H1 (cell line): ENCODE measurements at regions not wholly inside any gene's neighbourhood (a gene's known extent, or its start where the extent isn't known, plus 50 kb on each side); places are given as distances from the start of the nearest gene placed in this dataset.

Source experiments
- CTCF ChIA-PET: fragments of 300-600 bp; sonication (Branson Sonifier 250); formaldehyde crosslinking; loops from one replicate; lab custom pipeline; 2021; ENCODE audit not compliant: partially characterized antibody; lab: Charles Lee
- POLR2A ChIA-PET: fragments of 300-600 bp; sonication (Branson Sonifier 250); formaldehyde crosslinking; loops from one replicate; lab custom pipeline; 2021; ENCODE audit warnings: inconsistent platforms; ENCODE audit not compliant: partially characterized antibody; lab: Charles Lee
- DNase-seq, 2 experiments: peaks; one replicate each; pipeline versions ENCODE4 v3.0.0 to v3.0.0-alpha.2; 2010 to 2022; ENCODE audit warnings: low spot score in 2 of 2, low read depth in 1 of 2, mixed read lengths in 1 of 2
- FAIRE-seq: peaks from 2 replicates; lab custom pipeline; 2011; peaks lifted over from hg19 to GRCh38; lab: Jason Lieb, UNC
- H2AFZ ChIP-seq: 2 replicates; pipeline ENCODE4 v1.8.1; 2012; ENCODE audit warnings: low read length, inconsistent platforms
- H2AK5ac ChIP-seq: 2 replicates; pipeline ENCODE4 v1.6.1; 2013; ENCODE audit warnings: low read depth, low read length
- H2BK120ac ChIP-seq: replicated peaks from 2 replicates; pipeline ENCODE3; 2013; ENCODE audit warnings: low read depth, low read length, inconsistent platforms
- H2BK12ac ChIP-seq: 2 replicates; pipeline ENCODE4 v1.6.1; 2013; ENCODE audit warnings: low read depth, low read length
- H2BK15ac ChIP-seq: 2 replicates; pipeline ENCODE4 v1.6.1; 2013; ENCODE audit warnings: low read length
- H2BK20ac ChIP-seq: 2 replicates; pipeline ENCODE4 v1.6.1; 2013; ENCODE audit warnings: low read length
- H2BK5ac ChIP-seq: 2 replicates; pipeline ENCODE4 v1.6.1; 2013; ENCODE audit warnings: low read depth, low read length
- H3K14ac ChIP-seq: 2 replicates; pipeline ENCODE4 v1.6.1; 2013; ENCODE audit warnings: inconsistent platforms; ENCODE audit not compliant: insufficient read length
- H3K18ac ChIP-seq: 2 replicates; pipeline ENCODE4 v1.6.1; 2013; ENCODE audit warnings: low read length; ENCODE audit errors: extremely low read depth
- H3K23ac ChIP-seq: 2 replicates; pipeline ENCODE4 v1.6.1; 2013; ENCODE audit warnings: inconsistent platforms; ENCODE audit not compliant: insufficient read length
- H3K23me2 ChIP-seq: 2 replicates; pipeline ENCODE4 v1.6.1; 2013; ENCODE audit warnings: low read depth, low read length
- H3K27ac ChIP-seq: 2 replicates; pipeline ENCODE4 v1.6.1; 2011; ENCODE audit warnings: low read depth, low read length, inconsistent platforms
- H3K27me3 ChIP-seq, 4 experiments: replicated peaks in 1 of 4; 1 replicate in 1 of 4; 2 replicates in 3 of 4; pipeline versions ENCODE4 v1.6.1 to v1.8.1; 2011 to 2013; ENCODE audit warnings: low read length in 3 of 4, mild to moderate bottlenecking in 3 of 4, inconsistent platforms in 2 of 4, mixed read lengths in 2 of 4, moderate library complexity in 1 of 4; ENCODE audit not compliant: control insufficient read depth in 3 of 4, insufficient read depth in 3 of 4; ENCODE audit errors: extremely low read depth in 1 of 4
- H3K36me3 ChIP-seq, 4 experiments: 2 replicates each; pipeline versions ENCODE4 v1.6.1 to v1.8.1; 2011 to 2013; ENCODE audit warnings: mild to moderate bottlenecking in 4 of 4, low read length in 3 of 4, moderate library complexity in 2 of 4, control low read depth in 1 of 4, inconsistent platforms in 1 of 4; ENCODE audit not compliant: insufficient read depth in 4 of 4, control insufficient read depth in 2 of 4
- H3K4ac ChIP-seq: replicated peaks from 2 replicates; pipeline ENCODE3; 2013; ENCODE audit warnings: low read length, low read depth, mixed read lengths, inconsistent platforms; ENCODE audit not compliant: insufficient read length
- H3K4me1 ChIP-seq, 4 experiments: replicated peaks in 1 of 4; 1 replicate in 1 of 4; 2 replicates in 3 of 4; pipeline versions ENCODE4 v1.6.1 to v1.8.1; 2011 to 2013; ENCODE audit warnings: low read length in 3 of 4, inconsistent platforms in 2 of 4, mixed read lengths in 1 of 4; ENCODE audit not compliant: insufficient read depth in 4 of 4, control insufficient read depth in 3 of 4
- H3K4me2 ChIP-seq, 2 experiments: 2 replicates each; pipeline versions ENCODE4 v1.6.1 to v1.8.1; 2011 to 2013; ENCODE audit warnings: low read depth in 2 of 2, low read length in 2 of 2, control low read depth in 1 of 2, inconsistent platforms in 1 of 2, mild to moderate bottlenecking in 1 of 2; ENCODE audit not compliant: insufficient read depth in 1 of 2
- H3K4me3 ChIP-seq, 4 experiments: fragments of 200-600, 300-600 bp in 1 of 4; sonication (generic), shearing (Covaris generic), sonication (Bioruptor Twin) in 1 of 4; 2 replicates each; pipeline versions ENCODE4 v1.5.1 to v1.8.1; 2011 to 2016; ENCODE audit warnings: low read length in 4 of 4, low read depth in 3 of 4, control low read depth in 2 of 4, inconsistent platforms in 2 of 4, mild to moderate bottlenecking in 2 of 4, mixed read lengths in 1 of 4, moderate library complexity in 1 of 4; ENCODE audit not compliant: insufficient read depth in 2 of 4; ENCODE audit errors: extremely low read depth in 1 of 4
- H3K56ac ChIP-seq: replicated peaks from 2 replicates; pipeline ENCODE3; 2013; ENCODE audit warnings: low read depth, mild to moderate bottlenecking, mixed read lengths, low read length, inconsistent platforms; ENCODE audit not compliant: insufficient read length
- H3K79me1 ChIP-seq: 2 replicates; pipeline ENCODE4 v1.6.1; 2013; ENCODE audit warnings: low read depth, low read length, control low read depth
- H3K79me2 ChIP-seq, 2 experiments: 2 replicates each; pipeline versions ENCODE4 v1.6.1 to v1.8.1; 2012 to 2013; ENCODE audit warnings: low read length in 2 of 2, mild to moderate bottlenecking in 2 of 2, inconsistent platforms in 1 of 2; ENCODE audit not compliant: insufficient read depth in 2 of 2, control insufficient read depth in 1 of 2
- H3K9ac ChIP-seq, 4 experiments: replicated peaks in 1 of 4; 1 replicate in 1 of 4; 2 replicates in 3 of 4; pipeline versions ENCODE4 v1.6.1 to v1.8.1; 2011 to 2013; ENCODE audit warnings: low read depth in 3 of 4, low read length in 3 of 4, control low read depth in 2 of 4, mild to moderate bottlenecking in 2 of 4, moderate library complexity in 2 of 4, inconsistent platforms in 1 of 4; ENCODE audit errors: extremely low read depth in 1 of 4
- H3K9me3 ChIP-seq, 2 experiments: 2 replicates each; pipeline versions ENCODE4 v1.6.1 to v1.8.1; 2012 to 2013; ENCODE audit warnings: mild to moderate bottlenecking in 2 of 2, moderate library complexity in 2 of 2, control low read depth in 1 of 2, inconsistent platforms in 1 of 2, low read depth in 1 of 2, low read length in 1 of 2, mixed read lengths in 1 of 2; ENCODE audit not compliant: insufficient read depth in 2 of 2
- H4K20me1 ChIP-seq, 2 experiments: replicated peaks in 1 of 2; 2 replicates each; pipeline versions ENCODE3 to v1.8.1; 2011 to 2013; ENCODE audit warnings: inconsistent platforms in 2 of 2, low read length in 2 of 2, mild to moderate bottlenecking in 1 of 2; ENCODE audit not compliant: insufficient read depth in 2 of 2, control insufficient read depth in 1 of 2
- H4K5ac ChIP-seq: 2 replicates; pipeline ENCODE4 v1.6.1; 2013; ENCODE audit warnings: low read length, low read depth, mixed read lengths, inconsistent platforms; ENCODE audit not compliant: insufficient read length
- H4K8ac ChIP-seq: 2 replicates; pipeline ENCODE4 v1.8.0; 2013; ENCODE audit warnings: mild to moderate bottlenecking, moderate library complexity, low read length, inconsistent platforms; ENCODE audit not compliant: insufficient read depth; ENCODE audit errors: extremely low read depth
- H4K91ac ChIP-seq: replicated peaks from 2 replicates; pipeline ENCODE3; 2013; ENCODE audit warnings: low read length, mixed read lengths, inconsistent platforms; ENCODE audit not compliant: insufficient read length
- CBX8 ChIP-seq: fragments of 300-800, 300-1000 bp; sonication (generic); IDR thresholded peaks from 2 replicates; pipeline ENCODE4 v1.7.1; 2016; ENCODE audit warnings: low read depth, low read length, borderline replicate concordance
- CEBPB ChIP-seq: IDR thresholded peaks from 2 replicates; pipeline ENCODE4 v1.6.1; 2012; ENCODE audit warnings: low read depth, low read length
- CHD1 ChIP-seq: IDR thresholded peaks from 2 replicates; pipeline ENCODE4 v1.6.1; 2012; ENCODE audit warnings: low read depth, low read length, improper control_type of control experiment
- MAFK ChIP-seq: IDR thresholded peaks from 2 replicates; pipeline ENCODE4 v1.6.1; 2012; ENCODE audit warnings: low read depth, mild to moderate bottlenecking, improper control_type of control experiment, low read length
- NANOG ChIP-seq: IDR thresholded peaks from 2 replicates; pipeline ENCODE4 v1.6.1; 2011; ENCODE audit warnings: low read length, low read depth, mild to moderate bottlenecking, inconsistent platforms; ENCODE audit not compliant: insufficient read depth, poor library complexity, severe bottlenecking
- RNF2 ChIP-seq: fragments of 200-900, 300-1000 bp; sonication (generic); IDR thresholded peaks from 2 replicates; pipeline ENCODE4 v1.7.1; 2016; ENCODE audit warnings: borderline replicate concordance, low read depth, mild to moderate bottlenecking, antibody characterized with exemption, low read length; ENCODE audit not compliant: poor library complexity, severe bottlenecking; ENCODE audit errors: missing control alignments
- SRF ChIP-seq: IDR thresholded peaks from 2 replicates; pipeline ENCODE4 v1.6.1; 2011; ENCODE audit warnings: mild to moderate bottlenecking, low read depth, low read length, moderate library complexity
- SUZ12 ChIP-seq: fragments of 200-600 bp; sonication (generic); IDR thresholded peaks from 2 replicates; pipeline ENCODE4 v1.6.1; 2012; ENCODE audit warnings: mild to moderate bottlenecking, inconsistent platforms, low read length, moderate library complexity, mixed read lengths
- WGBS, 2 experiments: shearing (Covaris generic) in 1 of 2; methylation state at CpG; one replicate each; pipeline versions ENCODE4 v1.1.6 to v1.1.7; 2013 to 2015; ENCODE audit warnings: low lambda C conversion rate in 2 of 2, mixed read lengths in 2 of 2, inconsistent platforms in 1 of 2, low coverage in 1 of 2, missing lambda C conversion rate in 1 of 2; ENCODE audit not compliant: insufficient replicate concordance in 2 of 2, insufficient coverage in 1 of 2, insufficient read length in 1 of 2; ENCODE audit errors: extremely low coverage in 1 of 2, missing lambda C conversion rate in 1 of 2; 5-methylcytosine and 5-hydroxymethylcytosine counted together
- TF ChIP-seq, protein P1 (sequence below): IDR thresholded peaks from 2 replicates; pipeline ENCODE4 v1.6.1; 2012; ENCODE audit warnings: low read length, inconsistent platforms

DNA sequence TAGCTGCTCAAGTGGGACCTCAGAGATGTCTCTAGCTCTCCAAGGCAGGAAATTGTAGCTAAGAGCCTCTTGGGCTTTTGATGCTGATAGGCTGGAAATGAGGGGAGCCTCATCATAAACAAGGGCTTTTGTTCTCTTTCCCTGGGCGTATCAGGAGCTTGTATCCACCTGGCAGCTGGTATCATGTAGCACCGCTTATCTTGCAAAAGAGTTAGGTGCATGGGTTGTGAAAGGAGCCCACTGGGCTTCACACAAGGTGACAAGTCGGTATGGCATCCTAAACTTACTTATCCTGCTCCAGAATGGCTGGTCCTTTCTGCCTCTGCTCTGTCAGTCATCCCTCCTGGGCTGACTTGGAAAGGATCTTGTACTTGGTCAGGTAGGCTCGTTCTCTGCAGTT, 565.8 kb downstream of the GRXCR1 start:
- ChIA-PET CTCF (interaction anchor here (1.5 kb wide), 1 partner anchor 11 kb away, joined by 4 read pairs; no protein-coding TSS in a partner anchor), POLR2A (no interaction called here)
- Histone ChIP-seq H3K56ac (no peak overlapping the region), H3K4me1 (peaks cover 0 to 6% (median 3%) of the 10 kb centered on the region in 4 experiments; a peak in 3 of 7 replicates), H4K20me1 (no peaks in the 10 kb centered on the region), H3K9ac (no peak overlapping the region), H2BK5ac (no peak overlapping the region), H3K4me2 (no peak overlapping the region), H4K8ac (no peak overlapping the region), H3K23ac (no peak overlapping the region), H3K4ac (no peak overlapping the region), H3K4me3 (no peak overlapping the region), H3K27me3 (no peaks in the 10 kb centered on the region), H2BK12ac (no peak overlapping the region), H2AK5ac (no peak overlapping the region), H3K36me3 (no peaks in the 10 kb centered on the region), H3K27ac (no peak overlapping the region), H3K79me1 (no peaks in the 10 kb centered on the region), H3K18ac (no peak overlapping the region), H2BK15ac (no peak overlapping the region), H2AFZ (0 out of 2 replicates have a peak overlapping the region, but pooled peaks have one; percentile 21), H3K9me3 (no peaks in the 10 kb centered on the region), H3K14ac (no peak overlapping the region), H4K5ac (no peak overlapping the region), H3K79me2 (no peaks in the 10 kb centered on the region), H3K23me2 (no peaks in the 10 kb centered on the region; the same call in 1 of the 2 replicates), H2BK120ac (no peak overlapping the region), H4K91ac (no peak overlapping the region), H2BK20ac (no peak overlapping the region)
- DNase-seq, result no peak
- 62% methylated on average over 4 of the region's 4 CpGs; no CpG with 5 or more reads in 1 of the 2 experiments for WGBS, 2 experiments
- FAIRE-seq, result no peak
- TF ChIP-seq SUZ12 (no peak), MAFK (no peak), CBX8 (no peak), CHD1 (no peak), NANOG (no peak), CEBPB (no peak), SRF (no peak), RNF2 (no peak)
- TF ChIP-seq, protein P1, sequence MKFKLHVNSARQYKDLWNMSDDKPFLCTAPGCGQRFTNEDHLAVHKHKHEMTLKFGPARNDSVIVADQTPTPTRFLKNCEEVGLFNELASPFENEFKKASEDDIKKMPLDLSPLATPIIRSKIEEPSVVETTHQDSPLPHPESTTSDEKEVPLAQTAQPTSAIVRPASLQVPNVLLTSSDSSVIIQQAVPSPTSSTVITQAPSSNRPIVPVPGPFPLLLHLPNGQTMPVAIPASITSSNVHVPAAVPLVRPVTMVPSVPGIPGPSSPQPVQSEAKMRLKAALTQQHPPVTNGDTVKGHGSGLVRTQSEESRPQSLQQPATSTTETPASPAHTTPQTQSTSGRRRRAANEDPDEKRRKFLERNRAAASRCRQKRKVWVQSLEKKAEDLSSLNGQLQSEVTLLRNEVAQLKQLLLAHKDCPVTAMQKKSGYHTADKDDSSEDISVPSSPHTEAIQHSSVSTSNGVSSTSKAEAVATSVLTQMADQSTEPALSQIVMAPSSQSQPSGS, result no peak
